Ecto neural progenitor cell (in vitro differentiated cells): ENCODE measurements at regions not wholly inside any gene's neighbourhood (a gene's known extent, or its start where the extent isn't known, plus 50 kb on each side); places are given as distances from the start of the nearest gene placed in this dataset.
A peak's percentile ranks its signal among the peaks of the same experiment; 100 is the strongest.
"Not testable (repeated sequence)": the region's sequence is repeated elsewhere in the genome, so short reads cannot be mapped to it uniquely, and the experiment has no call there.

Source experiments
- DNase-seq: peaks from one replicate; pipeline ENCODE4 v3.0.0-alpha.2; 2018; ENCODE audit warnings: low spot score

DNA sequence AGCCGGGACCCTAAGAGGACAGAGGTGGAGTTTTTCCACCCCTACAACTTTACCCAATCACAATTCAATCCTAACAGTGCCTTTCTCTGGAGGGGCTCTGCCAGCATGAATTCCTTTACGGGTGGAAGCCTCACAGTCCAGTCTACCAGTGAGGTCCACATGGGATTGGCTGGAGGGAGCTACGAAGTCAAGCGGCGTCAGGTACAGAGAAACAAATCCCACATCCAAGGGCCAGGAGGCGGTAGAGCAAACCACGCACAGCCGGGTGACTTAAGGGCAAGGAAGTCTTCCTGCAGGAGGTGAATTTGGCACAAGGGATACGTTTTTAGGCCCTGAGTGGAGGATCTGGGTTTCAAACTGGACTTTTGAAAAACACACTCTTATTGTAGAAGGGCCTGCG lies 199.6 kb downstream of the UQCRFS1 start:
- peak; percentile 53 for DNase-seq

DNA sequence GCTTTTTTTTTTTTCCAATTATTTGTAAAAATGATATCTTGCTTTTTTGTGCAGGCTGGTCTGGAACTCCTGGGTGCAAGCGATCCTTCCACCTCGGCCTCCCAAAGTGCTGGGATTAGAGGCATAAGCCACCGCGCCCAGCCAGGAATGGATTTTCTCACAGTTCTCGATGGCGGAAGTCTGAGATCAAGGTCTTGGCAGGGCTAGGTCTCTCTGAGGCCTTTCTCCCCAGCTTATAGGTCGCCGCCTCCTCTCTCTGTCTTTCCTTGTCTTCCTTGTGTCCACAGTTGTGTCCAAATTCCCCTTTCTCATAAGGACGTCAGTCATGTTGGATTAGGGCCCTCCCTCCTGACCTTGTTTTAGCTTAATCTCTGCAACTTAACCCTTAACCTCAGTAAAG lies 200.5 kb downstream of the UQCRFS1 start:
- peak; percentile 60 for DNase-seq

DNA sequence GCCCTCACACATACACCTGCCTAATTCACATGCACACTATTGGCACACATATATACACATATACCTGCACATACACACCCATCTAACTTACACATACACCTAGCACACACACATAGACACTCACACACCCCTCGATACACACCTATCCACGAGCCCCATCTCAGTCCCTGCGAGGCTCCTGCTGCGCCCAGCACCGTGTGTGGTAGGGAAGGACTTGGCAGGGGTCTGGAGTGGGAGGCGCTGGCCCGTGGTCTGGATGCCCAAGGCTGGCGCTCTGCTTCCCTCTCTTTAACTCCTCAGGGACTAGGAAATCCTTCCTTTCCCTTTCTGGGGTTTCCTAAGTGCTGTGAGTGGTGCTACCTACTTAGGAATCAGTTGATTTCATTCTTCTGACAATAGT lies 202.7 kb downstream of the UQCRFS1 start:
- DNase-seq, result no peak

DNA sequence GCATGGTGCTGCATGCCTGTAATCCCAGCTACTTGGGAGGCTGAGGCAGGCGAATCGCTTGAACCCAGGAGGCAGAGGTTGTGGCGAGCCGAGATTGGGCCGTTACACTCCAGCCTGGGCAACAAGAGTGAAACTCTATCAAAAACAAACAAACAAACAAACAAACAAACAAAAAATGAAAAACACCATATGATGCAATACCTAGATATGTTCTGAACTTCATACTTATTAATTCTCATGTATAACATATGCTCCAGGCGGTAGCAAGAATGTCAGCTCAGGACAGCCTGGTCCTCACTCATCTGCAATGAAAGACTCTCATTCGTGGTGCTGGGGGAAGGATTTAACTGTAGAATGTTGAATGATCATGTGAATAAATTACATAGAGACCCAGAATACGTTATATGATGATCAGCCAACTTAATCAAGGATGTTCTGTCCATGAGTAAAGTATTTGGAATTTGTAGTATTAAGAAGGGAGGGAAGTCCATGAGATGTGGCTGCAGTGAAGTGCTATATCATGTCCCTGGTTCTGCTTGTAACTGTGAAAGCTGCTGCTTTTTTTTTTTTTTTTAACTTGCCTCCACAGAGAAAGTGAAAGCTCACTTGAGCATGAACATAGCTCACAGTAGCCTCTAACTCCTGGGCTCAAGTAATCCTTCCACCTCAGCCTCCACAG lies 206.8 kb downstream of the UQCRFS1 start:
- no peak for DNase-seq

DNA sequence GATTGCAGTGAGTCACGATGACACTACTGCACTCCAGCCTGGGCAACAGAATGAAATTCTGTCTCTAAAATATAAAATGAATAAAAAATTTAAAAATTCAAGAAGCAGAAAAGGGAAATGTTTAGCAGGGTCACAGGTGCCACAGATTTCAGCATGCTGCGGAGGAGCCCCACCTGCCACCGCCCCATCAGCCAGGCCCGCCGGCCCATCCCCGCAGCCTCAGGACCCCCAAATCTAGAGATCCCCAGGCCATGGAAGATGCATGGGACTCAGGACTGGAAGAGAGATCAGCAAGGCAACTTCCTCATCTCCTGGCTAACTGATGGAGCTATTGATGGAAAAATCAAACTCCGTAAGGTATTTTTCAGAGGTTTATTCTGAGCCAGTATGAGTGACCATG lies 208.2 kb downstream of the UQCRFS1 start:
- no peak for DNase-seq

DNA sequence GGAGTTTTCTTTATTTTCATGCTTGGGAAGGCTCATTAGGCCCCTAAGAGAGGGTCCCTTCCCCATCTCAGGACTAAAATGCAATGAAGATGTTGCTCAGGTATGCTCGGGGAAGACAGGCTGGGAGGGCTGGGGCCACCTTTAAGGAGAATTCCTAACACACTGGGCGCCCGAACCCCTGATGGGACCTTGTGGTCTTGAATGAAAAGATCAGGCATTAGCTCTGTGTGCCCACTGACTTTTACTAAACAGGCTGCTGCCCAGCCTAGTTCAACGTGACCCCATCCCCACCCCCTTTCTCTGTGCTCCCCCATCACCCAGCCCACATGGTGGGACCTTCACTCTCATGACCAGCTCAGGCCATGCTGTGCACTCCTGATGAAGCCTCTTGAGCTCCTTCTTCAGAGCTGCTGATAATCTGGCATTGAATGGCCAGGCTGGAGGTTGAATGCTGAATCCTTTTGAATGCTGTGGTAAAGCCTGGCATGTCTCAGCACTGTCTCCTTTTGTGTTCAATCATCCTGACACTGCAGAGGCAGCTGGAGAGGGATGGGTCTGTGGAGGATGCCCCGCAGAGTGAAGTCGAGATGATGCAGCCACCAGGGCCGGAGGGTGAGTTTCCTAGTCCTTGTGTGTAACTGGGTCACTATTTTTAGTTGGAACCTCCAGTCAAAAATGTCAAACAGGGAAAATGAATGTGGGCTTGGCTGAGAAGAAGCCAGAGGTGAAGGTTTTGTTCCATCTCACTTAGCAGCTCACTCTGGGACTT lies 209.1 kb downstream of the UQCRFS1 start:
- no peak for DNase-seq

DNA sequence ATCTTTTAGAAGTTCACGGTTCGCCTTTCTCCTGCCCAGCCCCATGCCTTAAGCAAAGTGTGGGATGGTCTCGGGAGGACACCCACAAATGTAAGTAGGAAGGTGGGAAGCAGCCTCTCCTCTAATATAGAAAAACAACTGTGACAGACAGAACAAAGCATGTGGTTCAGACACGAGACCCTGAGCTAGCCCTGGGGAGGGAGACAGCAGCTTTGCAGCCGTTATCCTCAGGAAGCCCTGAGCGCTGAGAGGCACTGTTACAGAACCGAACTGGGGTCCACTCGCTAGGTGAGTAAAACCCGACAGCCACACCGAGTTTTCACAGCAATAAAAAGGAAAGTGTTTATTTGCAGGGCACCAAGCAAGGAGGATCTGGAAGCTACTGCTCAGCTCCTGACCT lies 210.6 kb downstream of the UQCRFS1 start:
- no peak for DNase-seq

DNA sequence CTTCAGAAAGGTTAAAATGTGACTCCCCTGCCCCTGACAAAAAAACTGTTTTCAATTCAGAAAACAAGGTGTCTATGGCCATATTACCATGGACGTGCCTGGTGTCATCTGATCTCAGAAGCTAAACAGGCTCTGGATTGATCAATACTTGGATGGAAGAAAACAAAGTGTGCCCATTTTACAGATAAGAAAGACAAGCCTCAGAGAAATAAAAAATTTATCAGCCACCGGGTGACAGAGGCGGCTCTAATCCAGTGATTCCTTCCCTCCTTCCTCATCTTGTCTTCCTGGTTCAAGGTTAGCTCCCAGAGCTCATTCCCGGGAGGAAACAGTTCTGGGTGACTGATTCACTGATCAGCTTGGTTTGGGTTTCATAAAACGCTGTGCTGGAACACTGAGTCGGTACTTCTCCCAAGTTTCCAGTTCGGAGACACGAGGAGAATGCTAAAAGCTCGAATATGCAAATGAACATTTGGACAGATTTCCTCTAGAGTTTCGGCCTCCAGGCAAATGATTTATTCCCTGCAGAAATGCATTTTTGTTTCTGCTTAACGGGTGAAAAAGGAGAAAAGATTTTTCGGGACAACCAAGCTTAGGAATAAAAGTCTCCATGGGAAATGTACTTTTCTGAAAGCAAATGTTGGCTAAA lies 211.2 kb downstream of the UQCRFS1 start:
- DNase-seq, result no peak

DNA sequence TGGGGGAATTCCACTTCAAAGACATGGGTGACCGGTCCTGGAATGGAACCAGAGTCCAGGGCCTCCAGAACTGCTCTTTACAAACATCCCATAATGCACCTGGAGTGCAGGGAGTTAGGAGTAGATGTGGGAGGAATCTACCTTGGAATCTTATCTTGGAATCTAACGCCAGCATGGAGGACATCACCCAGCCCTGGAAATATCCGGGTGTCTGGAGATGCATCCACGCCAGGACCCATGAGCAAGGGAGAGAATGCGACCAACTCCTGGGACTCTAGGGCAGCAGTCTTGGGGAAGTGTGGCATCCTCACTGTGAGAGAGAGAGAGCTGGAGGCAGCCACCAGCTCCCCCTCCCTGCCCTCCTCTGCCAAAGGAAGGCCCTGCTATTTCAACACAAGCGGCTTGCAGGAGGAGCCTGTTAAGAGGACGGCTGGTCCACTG lies 211.8 kb downstream of the UQCRFS1 start:
- DNase-seq, result no peak

DNA sequence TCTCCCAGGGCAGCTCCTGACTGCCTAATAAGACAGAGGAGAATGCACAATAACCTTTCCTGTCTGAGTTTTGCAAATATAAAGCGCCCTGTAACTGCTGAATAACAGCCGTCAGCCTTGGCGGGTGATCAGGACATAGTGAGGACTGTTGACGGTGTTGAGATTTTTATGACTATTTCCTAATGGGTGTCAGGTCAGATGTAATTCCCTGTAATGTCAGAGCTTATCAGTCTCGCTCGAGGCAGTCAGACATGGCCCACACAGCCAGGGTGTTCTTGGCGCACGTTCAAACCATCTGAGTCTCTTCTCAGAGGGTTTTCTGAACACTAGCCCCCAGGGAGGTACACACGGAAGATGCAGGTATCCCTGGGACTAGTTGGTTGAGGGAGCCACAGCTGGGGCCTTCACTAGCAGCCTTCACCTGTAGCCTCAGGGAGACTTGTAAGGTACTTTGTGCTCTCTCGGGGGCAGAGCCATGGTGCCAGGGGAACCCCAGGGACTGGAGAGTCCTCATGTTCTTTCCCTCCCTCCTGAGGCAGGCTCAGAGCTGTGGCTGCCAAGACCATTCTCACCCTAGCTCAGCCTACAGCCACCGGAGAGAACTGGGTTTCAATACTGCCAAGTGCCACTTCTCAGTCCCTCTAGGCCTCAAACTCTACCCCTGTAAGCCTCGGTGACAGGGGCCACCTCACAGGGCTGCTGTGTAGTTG lies 213.1 kb downstream of the UQCRFS1 start:
- DNase-seq, result no peak

DNA sequence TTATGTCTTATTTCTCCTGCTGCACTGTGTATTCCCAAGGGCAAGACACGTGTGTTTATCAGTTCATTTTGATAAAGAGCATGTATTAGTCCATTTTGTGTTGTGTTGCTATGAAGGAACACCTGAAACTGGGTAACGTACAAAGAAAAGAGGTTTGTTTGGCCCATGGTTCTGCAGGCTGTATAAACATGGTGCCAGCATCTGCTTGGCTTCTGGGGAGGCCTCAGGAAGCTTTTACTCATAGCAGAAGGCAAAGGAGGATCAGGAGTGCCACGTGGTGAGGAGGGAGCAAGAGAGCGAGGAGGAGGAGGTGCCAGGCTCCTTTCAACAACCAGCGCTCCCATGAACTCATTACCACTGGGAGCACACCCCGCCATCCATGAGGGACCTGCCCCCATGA lies 214.0 kb downstream of the UQCRFS1 start:
- no peak for DNase-seq

DNA sequence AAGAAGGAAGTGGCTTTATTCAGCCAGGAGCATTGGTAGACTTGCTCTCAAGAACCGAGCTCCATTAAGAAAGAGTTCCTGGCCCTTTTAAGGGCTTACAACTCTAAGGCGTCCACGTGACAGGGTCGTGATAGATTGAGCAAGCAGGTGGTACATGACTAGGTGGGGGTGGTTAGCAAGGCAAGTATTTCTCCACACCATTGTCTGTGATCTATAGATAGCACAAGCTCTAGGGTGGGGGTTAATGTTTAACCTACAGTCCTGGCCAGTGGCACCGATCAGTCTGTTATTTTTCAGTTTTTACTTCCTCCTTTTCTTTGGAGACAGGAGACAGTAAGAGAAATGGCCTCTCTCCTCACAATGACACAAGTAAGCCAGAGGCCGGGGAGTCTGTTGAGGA lies 215.1 kb downstream of the UQCRFS1 start:
- DNase-seq, result not testable (repeated sequence)

DNA sequence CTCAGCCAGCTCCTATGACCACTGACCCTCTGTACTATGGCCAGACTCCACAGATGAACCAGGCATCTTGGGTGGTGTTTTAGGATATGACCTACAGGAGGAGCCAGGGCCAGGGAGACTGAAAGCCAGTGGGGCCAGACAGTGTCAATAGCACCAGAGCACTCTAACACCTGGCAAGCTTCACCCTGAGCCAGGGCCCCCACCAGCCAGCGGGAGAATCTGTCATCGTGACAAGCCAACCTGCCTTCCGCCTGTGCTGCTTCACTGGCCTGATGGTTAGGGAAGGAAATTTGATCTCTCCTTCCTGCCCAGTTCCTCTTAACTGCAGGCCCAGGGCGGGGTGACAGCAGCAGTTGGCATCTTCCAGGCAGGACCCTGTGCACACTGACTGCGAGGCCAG lies 222.4 kb downstream of the UQCRFS1 start:
- DNase-seq, result no peak

DNA sequence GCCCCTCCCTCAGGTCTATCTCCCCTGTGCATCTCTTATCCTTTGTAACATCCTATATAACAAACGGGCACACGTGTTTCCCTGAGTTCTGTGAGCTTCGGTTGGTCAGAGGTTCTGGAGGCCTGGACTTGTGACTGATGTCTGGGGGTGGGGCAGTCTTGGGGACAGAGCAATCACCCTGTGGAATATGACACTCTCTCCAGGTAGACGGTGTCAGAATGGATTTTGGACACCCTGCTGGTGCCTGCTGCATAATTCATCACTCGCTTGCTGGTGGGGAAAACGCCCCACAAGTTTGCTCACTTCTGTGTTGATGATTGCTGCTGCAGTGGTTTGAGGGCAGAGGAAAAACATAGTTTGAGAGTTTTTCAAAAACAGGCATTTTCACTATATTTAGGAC lies 223.2 kb downstream of the UQCRFS1 start:
- no peak for DNase-seq

DNA sequence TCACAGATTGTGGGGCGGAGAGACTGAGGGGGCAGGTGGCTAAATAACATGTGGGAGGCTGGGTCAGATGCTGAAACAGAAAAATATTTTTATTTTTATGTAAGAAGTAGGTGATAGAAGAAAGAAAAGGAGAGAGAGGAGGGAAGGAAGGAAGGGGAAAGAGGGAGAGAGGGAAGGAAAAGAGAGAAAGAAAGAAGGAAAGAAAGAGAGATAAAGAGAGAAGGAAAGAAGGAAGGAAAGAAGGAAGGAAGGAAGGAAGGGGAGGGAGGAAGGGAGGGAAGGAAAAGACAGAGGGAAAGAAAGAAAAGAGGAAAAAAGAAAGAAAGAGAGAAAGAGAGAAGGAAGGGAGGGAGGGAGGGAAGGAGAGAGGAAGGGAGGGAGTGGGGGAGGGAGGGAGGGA lies 224.9 kb downstream of the UQCRFS1 start:
- no peak for DNase-seq

DNA sequence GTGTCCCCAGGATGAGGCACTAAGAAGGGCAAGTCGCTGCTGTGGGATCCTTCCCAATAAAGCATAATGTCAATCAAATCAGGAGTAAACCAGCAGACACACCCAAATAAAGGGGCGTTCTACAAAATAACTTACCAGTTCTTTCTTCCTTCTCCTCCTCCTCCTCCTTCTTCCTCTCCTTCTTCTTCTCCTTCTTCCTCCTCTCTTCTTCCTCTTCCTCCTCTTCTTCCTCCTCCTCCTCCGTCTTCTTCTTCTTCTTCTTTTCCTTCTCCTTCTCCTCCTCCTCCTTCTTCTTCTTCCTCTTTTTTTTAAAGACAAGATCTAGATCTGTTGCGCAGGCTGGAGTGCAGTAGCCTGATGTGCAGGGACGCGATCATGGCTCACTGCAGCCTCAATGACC lies 225.8 kb downstream of the UQCRFS1 start:
- DNase-seq, result no peak

DNA sequence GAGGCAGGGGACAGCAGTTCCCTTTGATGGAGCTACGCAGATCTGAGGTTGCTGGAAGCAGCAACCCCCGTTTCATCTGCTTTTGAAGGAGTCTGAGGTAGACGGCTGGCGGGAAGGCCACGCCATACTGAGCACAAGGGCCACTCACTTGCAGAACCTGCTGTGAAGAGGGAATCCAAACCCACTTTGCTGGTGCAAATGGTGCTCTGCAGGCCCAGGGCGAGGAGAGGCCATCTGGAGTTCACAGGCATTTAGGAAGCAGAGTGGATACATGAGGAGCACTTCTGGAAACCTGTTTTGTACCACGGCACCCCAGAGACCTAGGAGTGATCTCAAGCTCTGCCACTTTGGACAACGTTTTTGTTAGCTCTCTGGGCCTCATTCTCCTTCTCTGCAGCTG lies 227.8 kb downstream of the UQCRFS1 start:
- no peak for DNase-seq

DNA sequence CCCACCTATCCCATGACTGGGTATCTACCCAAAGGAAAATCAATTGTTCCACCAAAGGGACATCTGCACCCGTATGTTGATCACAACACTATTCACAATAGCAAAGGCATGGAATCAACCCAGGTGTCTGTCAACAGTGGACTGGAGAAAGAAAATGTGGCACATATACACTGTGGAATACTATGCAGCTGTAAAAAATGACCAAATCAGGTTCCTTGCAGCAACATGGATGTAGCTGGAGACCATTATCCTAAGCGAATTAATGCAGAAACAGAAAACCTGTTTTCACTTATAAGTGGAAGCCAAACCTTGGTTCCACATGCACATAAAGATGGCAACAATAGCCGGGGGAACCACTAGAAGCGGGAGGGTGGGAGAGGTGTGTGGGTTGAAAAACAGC lies 228.6 kb downstream of the UQCRFS1 start:
- DNase-seq, result no peak

DNA sequence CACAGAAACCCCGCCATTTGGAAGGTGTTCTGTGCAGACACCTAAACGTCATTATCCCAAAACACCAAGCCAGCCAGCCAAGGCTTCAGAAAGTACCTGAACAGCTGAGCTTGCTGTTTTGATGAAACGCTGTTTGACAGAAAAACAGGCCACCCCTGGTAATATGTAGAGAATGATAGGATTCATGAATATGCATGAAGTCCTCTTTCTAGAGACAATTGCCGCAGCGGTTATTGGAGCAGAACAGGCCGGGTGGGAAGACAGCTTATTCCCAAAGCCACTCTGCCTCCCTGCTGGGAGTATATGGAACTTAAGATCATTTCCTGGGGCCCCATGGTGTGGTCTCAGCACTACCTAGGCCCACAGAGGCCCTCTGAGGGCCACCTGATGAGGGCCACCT lies 229.5 kb downstream of the UQCRFS1 start:
- DNase-seq, result no peak

DNA sequence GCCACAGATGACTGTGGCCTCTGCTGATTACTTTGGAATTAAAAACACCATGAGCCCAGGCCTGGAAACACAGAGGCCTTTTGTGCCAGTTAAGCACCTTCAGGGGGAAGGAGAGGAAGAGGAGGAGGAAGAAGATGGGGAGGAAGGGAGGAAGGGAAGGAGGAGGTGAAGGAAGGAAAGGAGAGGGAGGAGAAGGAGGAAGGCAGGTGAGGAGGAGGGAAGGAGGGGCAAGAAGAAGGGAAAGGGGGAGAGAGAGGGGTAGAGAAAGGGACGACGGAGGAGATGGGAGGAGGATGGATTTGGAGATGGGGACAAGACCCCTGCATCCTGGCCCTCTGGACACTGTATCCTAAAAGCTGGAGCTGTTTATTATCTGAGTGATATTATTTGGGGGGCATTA lies 231.0 kb downstream of the UQCRFS1 start:
- no peak for DNase-seq

DNA sequence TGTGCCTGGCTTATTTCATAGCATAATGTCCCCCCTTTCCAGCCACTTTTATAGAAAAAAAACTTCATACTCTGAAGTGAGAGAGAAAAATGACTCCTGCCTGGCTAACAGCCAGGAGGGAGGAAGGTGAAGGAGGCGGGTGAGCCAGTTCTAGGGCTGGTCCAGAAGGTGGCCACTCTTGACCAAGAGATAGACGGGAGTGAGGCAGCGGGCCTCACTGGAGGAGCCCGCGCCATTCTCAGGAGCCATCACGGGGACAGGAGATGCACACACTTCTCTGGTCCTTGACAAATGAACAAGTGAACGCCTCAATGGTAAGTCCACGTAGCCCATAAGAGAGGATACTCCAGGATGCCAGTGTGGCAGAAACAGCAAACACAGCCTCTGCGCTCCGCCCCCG lies 231.4 kb downstream of the UQCRFS1 start:
- no peak for DNase-seq

DNA sequence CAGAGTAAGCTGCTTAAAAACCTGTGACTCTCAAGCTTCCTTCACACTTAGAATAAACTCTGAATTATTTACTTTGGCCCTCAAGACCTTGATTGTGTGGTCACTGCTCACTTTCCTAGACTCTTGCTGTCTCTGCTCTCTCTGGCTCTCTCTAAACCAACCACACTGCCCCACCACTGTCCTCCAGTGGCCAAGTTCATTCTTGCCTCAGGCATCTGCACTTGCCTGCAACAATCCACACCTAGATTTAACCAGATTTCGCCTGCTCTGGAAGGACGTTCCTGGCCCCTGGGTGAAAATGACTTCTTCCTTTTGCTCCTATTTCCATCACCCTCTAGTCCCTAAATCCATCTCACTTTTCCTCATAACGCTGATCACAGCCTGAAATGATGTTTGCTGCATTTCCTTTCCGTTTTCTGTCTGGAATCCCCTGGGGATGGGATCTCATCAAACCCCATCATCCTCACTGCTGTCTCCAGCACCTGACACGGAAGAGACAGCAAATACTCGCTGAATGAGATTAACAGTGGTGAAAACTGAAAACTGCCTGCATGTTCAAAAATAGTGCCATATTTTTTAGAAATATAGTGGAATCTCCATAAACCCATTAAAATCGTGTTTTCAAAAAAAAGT lies 232.6 kb downstream of the UQCRFS1 start:
- DNase-seq, result no peak
